ENCODE measurements at regions not wholly inside any gene's neighbourhood (a gene's known extent, or its start where the extent isn't known, plus 50 kb on each side); places are given as distances from the start of the nearest gene placed in this dataset.
"Not testable (repeated sequence)": the region's sequence is repeated elsewhere in the genome, so short reads cannot be mapped to it uniquely, and the experiment has no call there.

DNA sequence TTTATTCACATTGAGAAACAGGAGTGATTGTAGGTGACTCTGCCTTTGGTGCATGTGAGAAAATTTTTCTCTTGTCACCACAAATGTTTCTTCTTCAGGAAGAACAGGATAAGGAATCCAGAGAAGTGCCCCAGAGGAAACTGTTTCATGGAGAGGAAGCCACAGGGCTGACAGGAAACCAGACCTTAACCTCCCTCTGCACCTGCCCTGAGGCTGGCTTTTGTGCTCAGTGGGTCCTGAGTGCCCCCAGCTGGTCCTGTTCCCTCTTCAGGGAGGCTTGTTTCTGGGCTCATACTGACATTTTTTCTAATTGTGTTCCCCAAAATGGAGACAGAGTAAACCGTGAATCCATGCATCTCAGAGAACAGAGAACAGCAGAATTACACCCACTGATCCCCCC lies 546.3 kb downstream of the GOLGA6L6 start:
- TF ChIP-seq YY1 (IDR thresholded peaks at IDR 0.05; ENCODE audit: extremely low read depth, insufficient replicate concordance, low read depth, low read length); POLR2A (IDR thresholded peaks at IDR 0.05; ENCODE audit: borderline replicate concordance, extremely low read depth, insufficient read depth, insufficient read length); POLR2AphosphoS5 (IDR thresholded peaks at IDR 0.05; ENCODE audit: low read depth, low read length); TCF7L2 (IDR thresholded peaks at IDR 0.05; ENCODE audit: borderline replicate concordance, extremely low read depth, insufficient read depth, insufficient read length); ELF1 (IDR thresholded peaks at IDR 0.05; ENCODE audit: borderline replicate concordance, low read depth); JUND (IDR thresholded peaks at IDR 0.05); ZNF274 (IDR thresholded peaks at IDR 0.05; ENCODE audit: low read depth, low read length): not testable (repeated sequence)
- TF ChIP-seq, protein P1, sequence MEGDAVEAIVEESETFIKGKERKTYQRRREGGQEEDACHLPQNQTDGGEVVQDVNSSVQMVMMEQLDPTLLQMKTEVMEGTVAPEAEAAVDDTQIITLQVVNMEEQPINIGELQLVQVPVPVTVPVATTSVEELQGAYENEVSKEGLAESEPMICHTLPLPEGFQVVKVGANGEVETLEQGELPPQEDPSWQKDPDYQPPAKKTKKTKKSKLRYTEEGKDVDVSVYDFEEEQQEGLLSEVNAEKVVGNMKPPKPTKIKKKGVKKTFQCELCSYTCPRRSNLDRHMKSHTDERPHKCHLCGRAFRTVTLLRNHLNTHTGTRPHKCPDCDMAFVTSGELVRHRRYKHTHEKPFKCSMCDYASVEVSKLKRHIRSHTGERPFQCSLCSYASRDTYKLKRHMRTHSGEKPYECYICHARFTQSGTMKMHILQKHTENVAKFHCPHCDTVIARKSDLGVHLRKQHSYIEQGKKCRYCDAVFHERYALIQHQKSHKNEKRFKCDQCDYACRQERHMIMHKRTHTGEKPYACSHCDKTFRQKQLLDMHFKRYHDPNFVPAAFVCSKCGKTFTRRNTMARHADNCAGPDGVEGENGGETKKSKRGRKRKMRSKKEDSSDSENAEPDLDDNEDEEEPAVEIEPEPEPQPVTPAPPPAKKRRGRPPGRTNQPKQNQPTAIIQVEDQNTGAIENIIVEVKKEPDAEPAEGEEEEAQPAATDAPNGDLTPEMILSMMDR (IDR thresholded peaks at IDR 0.05 in 2 of 3, conservative IDR thresholded peaks at IDR 0.05 in 1 of 3; ENCODE audit: borderline replicate concordance in 1 of 3, insufficient read depth in 1 of 3, low read depth in 2 of 3, low read length in 2 of 3): not testable (repeated sequence)
- TF ChIP-seq, protein P2, sequence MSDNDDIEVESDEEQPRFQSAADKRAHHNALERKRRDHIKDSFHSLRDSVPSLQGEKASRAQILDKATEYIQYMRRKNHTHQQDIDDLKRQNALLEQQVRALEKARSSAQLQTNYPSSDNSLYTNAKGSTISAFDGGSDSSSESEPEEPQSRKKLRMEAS (IDR thresholded peaks at IDR 0.05): not testable (repeated sequence)
- TF ChIP-seq, protein P3, sequence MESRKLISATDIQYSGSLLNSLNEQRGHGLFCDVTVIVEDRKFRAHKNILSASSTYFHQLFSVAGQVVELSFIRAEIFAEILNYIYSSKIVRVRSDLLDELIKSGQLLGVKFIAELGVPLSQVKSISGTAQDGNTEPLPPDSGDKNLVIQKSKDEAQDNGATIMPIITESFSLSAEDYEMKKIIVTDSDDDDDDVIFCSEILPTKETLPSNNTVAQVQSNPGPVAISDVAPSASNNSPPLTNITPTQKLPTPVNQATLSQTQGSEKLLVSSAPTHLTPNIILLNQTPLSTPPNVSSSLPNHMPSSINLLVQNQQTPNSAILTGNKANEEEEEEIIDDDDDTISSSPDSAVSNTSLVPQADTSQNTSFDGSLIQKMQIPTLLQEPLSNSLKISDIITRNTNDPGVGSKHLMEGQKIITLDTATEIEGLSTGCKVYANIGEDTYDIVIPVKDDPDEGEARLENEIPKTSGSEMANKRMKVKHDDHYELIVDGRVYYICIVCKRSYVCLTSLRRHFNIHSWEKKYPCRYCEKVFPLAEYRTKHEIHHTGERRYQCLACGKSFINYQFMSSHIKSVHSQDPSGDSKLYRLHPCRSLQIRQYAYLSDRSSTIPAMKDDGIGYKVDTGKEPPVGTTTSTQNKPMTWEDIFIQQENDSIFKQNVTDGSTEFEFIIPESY (IDR thresholded peaks at IDR 0.05; ENCODE audit: extremely low read depth, insufficient replicate concordance, low read length): not testable (repeated sequence)
- TF ChIP-seq, protein P4, sequence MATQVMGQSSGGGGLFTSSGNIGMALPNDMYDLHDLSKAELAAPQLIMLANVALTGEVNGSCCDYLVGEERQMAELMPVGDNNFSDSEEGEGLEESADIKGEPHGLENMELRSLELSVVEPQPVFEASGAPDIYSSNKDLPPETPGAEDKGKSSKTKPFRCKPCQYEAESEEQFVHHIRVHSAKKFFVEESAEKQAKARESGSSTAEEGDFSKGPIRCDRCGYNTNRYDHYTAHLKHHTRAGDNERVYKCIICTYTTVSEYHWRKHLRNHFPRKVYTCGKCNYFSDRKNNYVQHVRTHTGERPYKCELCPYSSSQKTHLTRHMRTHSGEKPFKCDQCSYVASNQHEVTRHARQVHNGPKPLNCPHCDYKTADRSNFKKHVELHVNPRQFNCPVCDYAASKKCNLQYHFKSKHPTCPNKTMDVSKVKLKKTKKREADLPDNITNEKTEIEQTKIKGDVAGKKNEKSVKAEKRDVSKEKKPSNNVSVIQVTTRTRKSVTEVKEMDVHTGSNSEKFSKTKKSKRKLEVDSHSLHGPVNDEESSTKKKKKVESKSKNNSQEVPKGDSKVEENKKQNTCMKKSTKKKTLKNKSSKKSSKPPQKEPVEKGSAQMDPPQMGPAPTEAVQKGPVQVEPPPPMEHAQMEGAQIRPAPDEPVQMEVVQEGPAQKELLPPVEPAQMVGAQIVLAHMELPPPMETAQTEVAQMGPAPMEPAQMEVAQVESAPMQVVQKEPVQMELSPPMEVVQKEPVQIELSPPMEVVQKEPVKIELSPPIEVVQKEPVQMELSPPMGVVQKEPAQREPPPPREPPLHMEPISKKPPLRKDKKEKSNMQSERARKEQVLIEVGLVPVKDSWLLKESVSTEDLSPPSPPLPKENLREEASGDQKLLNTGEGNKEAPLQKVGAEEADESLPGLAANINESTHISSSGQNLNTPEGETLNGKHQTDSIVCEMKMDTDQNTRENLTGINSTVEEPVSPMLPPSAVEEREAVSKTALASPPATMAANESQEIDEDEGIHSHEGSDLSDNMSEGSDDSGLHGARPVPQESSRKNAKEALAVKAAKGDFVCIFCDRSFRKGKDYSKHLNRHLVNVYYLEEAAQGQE (IDR thresholded peaks at IDR 0.05; ENCODE audit: low read depth): not testable (repeated sequence)

All from HCT116 (cell line).